A673 (cell line): ENCODE measurements at regions not wholly inside any gene's neighbourhood (a gene's known extent, or its start where the extent isn't known, plus 50 kb on each side); places are given as distances from the start of the nearest gene placed in this dataset.

Source experiments
- BruUV-seq: library from RNA; stranded (reverse); fragments of 400-500 nt; replicated peaks from 2 replicates; lab custom pipeline; 2021; lab: Mats Ljungman, UMichigan
- CTCF ChIA-PET: fragments of 300-600 bp; sonication (Branson Sonifier 250); formaldehyde crosslinking; loops from one replicate; lab custom pipeline; 2022; ENCODE audit warnings: antibody characterized with exemption; lab: Charles Lee
- POLR2A ChIA-PET: fragments of 300-600 bp; sonication (Branson Sonifier 250); formaldehyde crosslinking; loops from one replicate; lab custom pipeline; 2022; ENCODE audit warnings: antibody characterized with exemption; ENCODE audit not compliant: low non-redundant PET; lab: Charles Lee
- DNase-seq: peaks from one replicate; pipeline ENCODE4 v3.0.0-alpha.2; 2015; ENCODE audit warnings: low spot score
- H3K27ac ChIP-seq: fragments of 200-600 bp; sonication (generic); 2 replicates; pipeline ENCODE4 v1.5.1; 2016; ENCODE audit warnings: mixed run types, low read depth, mild to moderate bottlenecking, mixed read lengths, antibody characterized with exemption, low read length; ENCODE audit not compliant: poor library complexity, severe bottlenecking
- H3K27me3 ChIP-seq: fragments of 200-600 bp; sonication (generic); replicated peaks from 2 replicates; pipeline ENCODE4 v1.6.1; 2017; ENCODE audit warnings: mixed run types, low read depth, mild to moderate bottlenecking, mixed read lengths, antibody characterized with exemption, low read length; ENCODE audit not compliant: insufficient read depth, poor library complexity
- H3K36me3 ChIP-seq: fragments of 200-600 bp; sonication (generic); 2 replicates; pipeline ENCODE4 v1.6.1; 2016; ENCODE audit warnings: mixed run types, mild to moderate bottlenecking, mixed read lengths, antibody characterized with exemption, low read length; ENCODE audit not compliant: insufficient read depth, poor library complexity, severe bottlenecking
- H3K4me1 ChIP-seq: fragments of 200-600 bp; sonication (generic); 2 replicates; pipeline ENCODE4 v1.6.1; 2017; ENCODE audit warnings: mixed run types, mild to moderate bottlenecking, mixed read lengths, antibody characterized with exemption, low read length; ENCODE audit not compliant: insufficient read depth, poor library complexity, severe bottlenecking
- H3K4me3 ChIP-seq: fragments of 200-600 bp; sonication (generic); 2 replicates; pipeline ENCODE4 v1.5.1; 2016; ENCODE audit warnings: low read depth, mixed run types, mild to moderate bottlenecking, mixed read lengths, low read length; ENCODE audit not compliant: poor library complexity, severe bottlenecking
- H3K9me3 ChIP-seq: fragments of 200-600 bp; sonication (generic); 2 replicates; pipeline ENCODE4 v1.6.1; 2016; ENCODE audit warnings: mixed run types, low read depth, mild to moderate bottlenecking, mixed read lengths, antibody characterized with exemption, low read length; ENCODE audit not compliant: poor library complexity, severe bottlenecking
- CTCF ChIP-seq: fragments of 300-800, 200-600 bp; sonication (generic); conservative IDR thresholded peaks from 2 replicates; pipeline ENCODE4 v1.5.1; 2017; ENCODE audit warnings: low read depth, mild to moderate bottlenecking, antibody characterized with exemption, low read length, moderate library complexity, mixed read lengths
- EZH2 ChIP-seq: fragments of 200-600 bp; sonication (generic); IDR thresholded peaks from 2 replicates; pipeline ENCODE4 v1.6.1; 2017; ENCODE audit warnings: borderline replicate concordance, low read depth, mild to moderate bottlenecking, mixed read lengths, antibody characterized with exemption, low read length; ENCODE audit not compliant: poor library complexity, severe bottlenecking
- intact Hi-C: fragments of 100-400 bp; cut with micrococcal nuclease; formaldehyde crosslinking; loops from one replicate; pipeline ENCODE4 v1.10.0; 2022; ENCODE audit not compliant: unreplicated experiment

- intact Hi-C loops = loop anchor here (5.0 kb wide), 1 partner anchor 134 kb away; no protein-coding TSS in a partner anchor
- DNase-seq = no peak
- POLR2A ChIA-PET = no interaction called here
- CTCF ChIA-PET = no interaction called here
- no peak overlapping the region for H3K27ac ChIP-seq
- H3K36me3 ChIP-seq = no peaks in the 10 kb centered on the region
- H3K4me1 ChIP-seq = no peaks in the 10 kb centered on the region
- no peak for TF ChIP-seq CTCF
- TF ChIP-seq EZH2 = no peak
- BruUV-seq = no TSS peak
- H3K27me3 ChIP-seq = peaks cover 5% of the 10 kb centered on the region
- H3K9me3 ChIP-seq = no peaks in the 10 kb centered on the region
- H3K4me3 ChIP-seq = no peak overlapping the region
Observed at GRCh38 chr18:41768467-41768866, 186.6 kb upstream of the PIK3C3 start.

DNA sequence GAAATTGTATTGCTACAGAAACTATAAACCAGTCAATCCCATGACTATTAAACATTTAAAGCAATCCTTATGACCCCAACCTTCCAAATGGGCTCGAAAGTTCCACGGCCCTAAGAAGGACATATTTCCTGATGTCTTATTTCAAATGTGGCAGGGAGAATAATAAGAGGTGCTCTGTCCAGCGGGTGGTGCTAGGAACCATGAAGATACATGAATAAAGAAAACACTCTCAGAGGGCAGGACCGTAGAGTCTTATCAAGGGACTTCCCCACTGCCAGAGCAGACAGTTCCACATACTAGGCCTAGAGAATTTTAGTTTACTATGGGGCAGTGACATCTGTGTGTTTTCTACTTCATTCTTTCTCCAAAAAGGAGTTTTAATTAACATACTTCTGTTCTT lies 187.1 kb upstream of the PIK3C3 start:
- ChIA-PET CTCF (no interaction called here), POLR2A (no interaction called here)
- DNase-seq = peak; percentile 41
- TF ChIP-seq CTCF (peak; percentile 33; the same call in 1 of the 2 replicates), EZH2 (no peak)
- intact Hi-C loops = loop anchor here (5.0 kb wide), 1 partner anchor 134 kb away; no protein-coding TSS in a partner anchor
- no peak overlapping the region for H3K27ac ChIP-seq
- no TSS peak for BruUV-seq
- peaks cover 5% of the 10 kb centered on the region for H3K27me3 ChIP-seq
- H3K4me3 ChIP-seq = no peak overlapping the region
- H3K4me1 ChIP-seq = no peaks in the 10 kb centered on the region
- no peaks in the 10 kb centered on the region for H3K9me3 ChIP-seq
- H3K36me3 ChIP-seq = no peaks in the 10 kb centered on the region

GRCh38 chr18:41765460-41765859 lies 189.6 kb upstream of the PIK3C3 start:
- H3K27me3 ChIP-seq = no peaks in the 10 kb centered on the region
- H3K4me1 ChIP-seq = no peaks in the 10 kb centered on the region
- no peaks in the 10 kb centered on the region for H3K36me3 ChIP-seq
- no peak overlapping the region for H3K27ac ChIP-seq
- intact Hi-C loops = loop anchor here (5.0 kb wide), 1 partner anchor 137 kb away; no protein-coding TSS in a partner anchor
- ChIA-PET POLR2A (no interaction called here), CTCF (no interaction called here)
- H3K9me3 ChIP-seq = no peaks in the 10 kb centered on the region
- DNase-seq = no peak
- H3K4me3 ChIP-seq = no peak overlapping the region
- no TSS peak for BruUV-seq
- no peak for TF ChIP-seq EZH2
- TF ChIP-seq CTCF = no peak
